ENCODE measurements at regions not wholly inside any gene's neighbourhood (a gene's known extent, or its start where the extent isn't known, plus 50 kb on each side); places are given as distances from the start of the nearest gene placed in this dataset.

GRCh38 chr6:91664327-91664959, 1077.6 kb upstream of the MAP3K7 start:
- Histone ChIP-seq H3K27me3 (ENCODE audit: control insufficient read depth, extremely low read depth, insufficient read depth, low read length) (no peaks in the 10 kb centered on the region), H3K4me2 (ENCODE audit: control insufficient read depth, extremely low read depth, insufficient read depth, low read depth, low read length) (no peak overlapping the region), H3K4me3 (ENCODE audit: control insufficient read depth in 2 of 3, extremely low read depth in 1 of 3, insufficient read depth in 2 of 3, low read depth in 1 of 3, low read length in 3 of 3) (no peak overlapping the region), H3K79me2 (ENCODE audit: control insufficient read depth, insufficient read depth, low read length) (no peaks in the 10 kb centered on the region), H3K9me3 (ENCODE audit: control insufficient read depth, low read depth, low read length) (no peaks in the 10 kb centered on the region), H3K9me1 (ENCODE audit: control insufficient read depth, extremely low read depth, insufficient read depth, low read length) (no peaks in the 10 kb centered on the region), H3K4me1 (ENCODE audit: control insufficient read depth, extremely low read depth, insufficient read depth, low read length) (no peaks in the 10 kb centered on the region), H3K36me3 (ENCODE audit: control insufficient read depth in 2 of 2, extremely low read depth in 1 of 2, insufficient read depth in 2 of 2, low read length in 2 of 2) (no peaks in the 10 kb centered on the region), H4K20me1 (ENCODE audit: control insufficient read depth, extremely low read depth, insufficient read depth, low read length) (no peaks in the 10 kb centered on the region), H2AFZ (ENCODE audit: control insufficient read depth, low read length) (no peak overlapping the region), H3K27ac (ENCODE audit: control insufficient read depth, insufficient read depth, low read length) (no peak overlapping the region), H3K9ac (ENCODE audit: control insufficient read depth, extremely low read depth, insufficient read depth, low read length) (no peak overlapping the region)
- TF ChIP-seq, protein P1, sequence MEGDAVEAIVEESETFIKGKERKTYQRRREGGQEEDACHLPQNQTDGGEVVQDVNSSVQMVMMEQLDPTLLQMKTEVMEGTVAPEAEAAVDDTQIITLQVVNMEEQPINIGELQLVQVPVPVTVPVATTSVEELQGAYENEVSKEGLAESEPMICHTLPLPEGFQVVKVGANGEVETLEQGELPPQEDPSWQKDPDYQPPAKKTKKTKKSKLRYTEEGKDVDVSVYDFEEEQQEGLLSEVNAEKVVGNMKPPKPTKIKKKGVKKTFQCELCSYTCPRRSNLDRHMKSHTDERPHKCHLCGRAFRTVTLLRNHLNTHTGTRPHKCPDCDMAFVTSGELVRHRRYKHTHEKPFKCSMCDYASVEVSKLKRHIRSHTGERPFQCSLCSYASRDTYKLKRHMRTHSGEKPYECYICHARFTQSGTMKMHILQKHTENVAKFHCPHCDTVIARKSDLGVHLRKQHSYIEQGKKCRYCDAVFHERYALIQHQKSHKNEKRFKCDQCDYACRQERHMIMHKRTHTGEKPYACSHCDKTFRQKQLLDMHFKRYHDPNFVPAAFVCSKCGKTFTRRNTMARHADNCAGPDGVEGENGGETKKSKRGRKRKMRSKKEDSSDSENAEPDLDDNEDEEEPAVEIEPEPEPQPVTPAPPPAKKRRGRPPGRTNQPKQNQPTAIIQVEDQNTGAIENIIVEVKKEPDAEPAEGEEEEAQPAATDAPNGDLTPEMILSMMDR (optimal IDR thresholded peaks at IDR 0.05 in 1 of 3, IDR thresholded peaks at IDR 0.05 in 1 of 3, conservative IDR thresholded peaks at IDR 0.05 in 1 of 3; ENCODE audit: extremely low read depth in 1 of 3, insufficient read depth in 2 of 3, low read length in 3 of 3): no peak
- TF ChIP-seq EZH2 (IDR thresholded peaks at IDR 0.05; ENCODE audit: low read length): no peak
- FAIRE-seq: no peak
- dilution Hi-C loops (cut with MboI; ENCODE audit: extremely low pct_ligation_motif_present, low sequenced_read_pairs): no loop called here
- DNase-seq (ENCODE audit: low read depth, low spot score): no peak

GRCh38 chr6:91660893-91661292, 1074.0 kb upstream of the MAP3K7 start:
- Histone ChIP-seq H3K27me3 (ENCODE audit: control insufficient read depth, extremely low read depth, insufficient read depth, low read length) (no peaks in the 10 kb centered on the region), H3K9ac (ENCODE audit: control insufficient read depth, extremely low read depth, insufficient read depth, low read length) (no peak overlapping the region), H2AFZ (ENCODE audit: control insufficient read depth, low read length) (no peak overlapping the region), H3K4me3 (ENCODE audit: control insufficient read depth in 2 of 3, extremely low read depth in 1 of 3, insufficient read depth in 2 of 3, low read depth in 1 of 3, low read length in 3 of 3) (no peak overlapping the region), H3K36me3 (ENCODE audit: control insufficient read depth in 2 of 2, extremely low read depth in 1 of 2, insufficient read depth in 2 of 2, low read length in 2 of 2) (no peaks in the 10 kb centered on the region), H3K4me1 (ENCODE audit: control insufficient read depth, extremely low read depth, insufficient read depth, low read length) (no peaks in the 10 kb centered on the region), H4K20me1 (ENCODE audit: control insufficient read depth, extremely low read depth, insufficient read depth, low read length) (no peaks in the 10 kb centered on the region), H3K4me2 (ENCODE audit: control insufficient read depth, extremely low read depth, insufficient read depth, low read depth, low read length) (no peak overlapping the region), H3K9me1 (ENCODE audit: control insufficient read depth, extremely low read depth, insufficient read depth, low read length) (no peaks in the 10 kb centered on the region), H3K27ac (ENCODE audit: control insufficient read depth, insufficient read depth, low read length) (no peak overlapping the region), H3K9me3 (ENCODE audit: control insufficient read depth, low read depth, low read length) (no peaks in the 10 kb centered on the region), H3K79me2 (ENCODE audit: control insufficient read depth, insufficient read depth, low read length) (no peaks in the 10 kb centered on the region)
- TF ChIP-seq, protein P1 (optimal IDR thresholded peaks at IDR 0.05 in 1 of 3, IDR thresholded peaks at IDR 0.05 in 1 of 3, conservative IDR thresholded peaks at IDR 0.05 in 1 of 3; ENCODE audit: extremely low read depth in 1 of 3, insufficient read depth in 2 of 3, low read length in 3 of 3): no peak
- TF ChIP-seq EZH2 (IDR thresholded peaks at IDR 0.05; ENCODE audit: low read length): no peak
- FAIRE-seq (no peak), DNase-seq (ENCODE audit: low read depth, low spot score) (no peak)
- dilution Hi-C loops (cut with MboI; ENCODE audit: extremely low pct_ligation_motif_present, low sequenced_read_pairs): no loop called here

All from keratinocyte (primary cell).